DMS79 treated with DMSO at 0.1 percent for 48 hours (cell line): ENCODE measurements at regions not wholly inside any gene's neighbourhood (a gene's known extent, or its start where the extent isn't known, plus 50 kb on each side); places are given as distances from the start of the nearest gene placed in this dataset.

Experiments
- DNase-seq: peaks from one replicate; lab custom pipeline; 2025; lab: John Stamatoyannopoulos, UW

DNA sequence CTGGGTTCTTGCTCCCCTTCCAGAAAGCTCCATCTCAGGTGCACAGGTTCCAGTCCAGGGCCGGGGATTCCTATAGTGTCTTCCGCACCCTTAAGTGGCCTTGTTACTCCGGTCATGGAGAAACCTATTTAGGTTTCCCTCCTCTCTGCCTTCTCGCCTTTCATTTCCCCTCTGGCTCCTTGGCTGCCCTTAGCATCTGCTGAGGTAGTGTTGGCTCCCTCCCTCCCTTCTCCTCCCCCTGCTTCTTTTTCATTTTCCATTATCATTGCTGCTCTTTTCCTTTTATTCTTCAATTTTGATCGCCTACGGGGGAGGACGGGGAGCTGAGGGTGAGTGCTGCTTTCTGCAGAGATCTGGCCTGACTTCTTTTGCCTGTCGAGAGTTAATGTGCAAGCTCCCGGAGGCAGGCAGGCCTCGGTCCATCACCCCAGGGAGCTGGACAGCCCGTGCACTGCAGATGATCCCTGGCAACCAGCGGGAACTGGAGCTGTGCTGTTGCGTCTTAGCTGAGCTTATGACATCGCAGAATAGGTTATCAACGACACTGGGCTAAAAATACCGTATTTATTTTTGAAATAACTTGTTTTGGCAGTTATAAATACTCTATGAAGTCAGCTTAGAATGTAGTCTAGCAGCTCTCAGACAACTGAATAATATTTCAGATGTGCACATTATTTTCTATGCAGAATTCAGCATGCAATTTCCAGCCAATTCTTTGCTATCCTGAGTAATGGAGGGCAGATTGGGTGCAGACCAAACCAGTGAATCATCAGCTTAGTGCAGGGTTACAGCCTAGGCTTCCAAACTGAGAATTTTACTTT is 141.9 kb downstream of the SLC4A3 start:
- DNase-seq, result no peak

DNA sequence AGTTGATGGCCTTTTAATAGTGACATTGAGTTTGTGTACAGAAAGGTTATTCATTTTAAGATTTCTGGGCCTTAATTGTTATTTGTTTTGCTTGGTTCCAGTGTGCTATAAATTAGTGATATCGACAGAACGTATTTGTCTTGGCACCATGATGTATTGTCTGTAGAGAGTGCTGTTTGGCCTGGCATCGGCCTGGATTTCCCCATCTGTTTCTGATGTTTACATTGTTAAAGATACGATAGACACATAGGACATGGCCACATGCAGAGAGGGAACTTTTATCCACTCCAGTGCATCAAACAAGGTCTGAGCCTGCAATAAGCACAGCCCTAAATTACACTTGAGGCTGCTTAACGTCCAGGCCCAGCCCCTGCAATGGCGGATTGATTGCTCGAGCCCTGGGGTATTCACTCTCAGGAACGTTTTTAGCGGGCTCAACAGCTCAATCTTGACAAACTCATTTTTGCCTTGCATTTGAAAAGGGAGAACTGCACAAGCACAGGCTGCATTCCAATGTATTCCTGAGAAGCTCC is 144.7 kb downstream of the SLC4A3 start:
- DNase-seq, result no peak

DNA sequence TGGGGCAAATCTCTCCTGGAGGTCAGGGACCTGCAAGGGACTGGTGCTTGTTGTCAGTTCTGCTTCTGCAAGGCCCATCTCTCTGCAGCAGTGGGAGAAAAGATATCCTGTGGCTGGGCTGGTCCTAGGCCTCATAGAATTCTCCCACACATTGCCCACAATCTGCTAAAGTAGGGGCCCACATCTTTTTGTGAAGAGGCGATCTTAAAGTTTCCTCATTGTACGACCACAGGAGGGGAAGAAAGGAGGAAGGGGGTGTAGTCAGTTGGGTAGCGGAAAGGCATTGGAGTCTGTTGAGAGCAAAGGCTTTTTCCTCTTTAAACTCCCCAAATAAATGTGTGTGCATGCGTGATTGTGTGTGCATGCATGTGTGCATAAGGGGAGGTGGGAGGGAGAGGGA is 145.3 kb downstream of the SLC4A3 start:
- no peak for DNase-seq

DNA sequence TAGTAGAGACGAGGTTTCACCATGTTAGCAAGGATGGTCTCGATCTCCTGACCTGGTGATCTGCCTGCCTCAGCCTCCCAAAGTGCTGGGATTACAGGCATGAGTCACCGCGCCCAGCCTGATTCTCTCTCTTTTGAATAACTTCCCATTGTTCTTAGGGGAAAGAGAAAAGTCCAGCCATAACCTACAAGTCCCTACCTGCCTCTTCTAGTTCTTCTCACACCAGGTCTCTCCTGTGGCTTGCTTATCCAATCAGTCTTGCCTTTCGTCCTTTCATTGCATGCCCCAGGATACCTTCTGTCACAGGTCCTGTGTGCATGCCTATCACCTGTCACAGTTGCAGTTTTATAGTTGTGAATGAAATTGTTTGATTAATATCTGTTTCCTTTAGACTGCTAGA is 148.1 kb downstream of the SLC4A3 start:
- DNase-seq, result no peak

DNA sequence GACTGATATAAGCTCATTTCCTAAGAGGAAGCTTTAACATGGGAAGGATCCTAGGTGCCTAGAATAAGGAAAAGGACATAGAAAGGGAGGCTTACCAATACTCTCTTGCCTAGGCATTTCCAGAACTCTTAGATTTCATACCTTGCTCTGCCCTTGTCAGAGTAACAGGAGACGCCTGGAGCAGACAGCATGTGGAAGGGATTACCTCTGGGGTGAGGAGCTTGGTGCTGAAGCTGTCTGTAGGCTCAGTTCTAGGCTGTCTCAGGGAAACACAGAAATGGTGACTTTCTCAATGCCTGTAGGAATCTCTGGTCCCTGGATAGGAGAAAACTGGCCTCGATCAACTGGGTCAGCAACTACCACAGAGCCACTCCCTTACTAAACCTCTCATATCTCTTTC is 150.0 kb downstream of the SLC4A3 start:
- DNase-seq, result no peak

DNA sequence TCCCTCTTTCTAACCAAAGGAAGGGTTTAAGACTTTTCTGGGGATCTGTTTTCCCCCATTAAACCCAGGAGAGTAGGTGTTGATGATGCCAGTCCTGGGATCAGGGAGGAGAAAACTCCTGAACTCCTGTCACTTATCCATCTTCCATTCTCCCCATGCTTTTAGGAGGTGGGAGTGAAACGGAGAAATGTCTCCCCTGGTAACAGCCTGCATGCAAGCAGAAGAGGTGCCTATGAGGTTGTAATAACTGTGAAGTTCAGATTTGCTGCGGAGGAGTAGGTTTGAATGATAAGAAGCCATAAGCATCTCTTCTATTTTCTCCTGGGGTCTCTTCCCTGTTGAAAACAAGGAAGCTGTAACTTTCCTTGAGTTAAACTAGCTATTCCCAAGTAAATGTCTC is 150.8 kb downstream of the SLC4A3 start:
- DNase-seq, result no peak

DNA sequence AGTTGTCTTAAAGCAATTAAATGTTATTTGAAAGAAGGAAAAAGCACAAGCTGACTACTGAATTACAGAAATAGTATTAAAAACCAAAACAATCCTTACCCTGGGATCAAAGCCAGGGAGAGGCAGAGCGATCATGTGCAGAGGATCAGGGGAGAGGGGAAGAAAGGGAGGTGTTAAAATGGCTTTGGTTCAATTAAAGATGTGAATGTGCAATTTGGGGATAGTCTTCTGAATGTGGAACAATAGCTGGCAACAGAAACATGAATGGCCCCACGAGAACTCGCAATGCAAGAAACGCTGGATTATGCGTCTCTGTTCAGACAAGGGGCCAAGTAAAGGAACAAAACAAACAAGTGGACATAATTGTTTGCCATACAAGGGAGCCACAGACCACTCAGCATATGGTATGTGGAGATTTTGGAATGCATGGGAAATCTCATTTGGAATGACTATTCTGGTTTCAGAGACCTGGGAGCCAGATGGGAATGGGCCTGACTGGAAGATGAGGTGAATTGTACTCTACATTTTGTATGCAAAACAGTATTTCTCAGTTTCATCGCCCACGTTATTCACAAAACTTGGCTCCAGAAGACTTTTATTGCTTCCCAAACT is 155.4 kb downstream of the SLC4A3 start:
- DNase-seq, result no peak

DNA sequence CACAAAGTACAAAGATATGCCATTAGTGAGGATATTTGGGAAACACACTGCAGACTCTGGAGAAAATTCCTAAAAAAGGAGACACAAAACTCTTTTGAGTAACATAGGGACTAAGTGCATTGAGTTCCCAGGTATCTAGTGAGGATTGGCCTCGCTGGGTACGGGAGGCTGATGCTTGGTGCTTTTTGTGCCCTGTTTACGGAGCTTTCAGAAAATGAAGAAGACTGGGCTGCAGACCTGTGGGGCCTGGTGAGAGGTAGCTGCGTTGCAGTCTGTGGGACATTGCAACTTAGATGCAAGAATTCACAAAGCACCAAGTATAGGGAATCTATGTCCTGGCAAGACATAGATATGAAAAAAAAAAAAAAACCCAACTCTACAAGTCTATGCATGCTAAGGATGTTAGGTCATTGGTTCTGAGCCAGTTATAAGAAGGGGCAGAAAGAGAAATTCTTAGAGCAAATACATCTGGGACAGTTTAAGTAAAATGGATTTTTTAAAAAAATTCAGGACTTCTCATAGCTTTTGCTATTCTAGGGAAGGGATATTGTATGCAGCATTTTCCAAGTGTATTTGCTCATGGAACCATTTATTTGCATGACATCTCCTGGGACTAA is 156.0 kb downstream of the SLC4A3 start:
- no peak for DNase-seq

DNA sequence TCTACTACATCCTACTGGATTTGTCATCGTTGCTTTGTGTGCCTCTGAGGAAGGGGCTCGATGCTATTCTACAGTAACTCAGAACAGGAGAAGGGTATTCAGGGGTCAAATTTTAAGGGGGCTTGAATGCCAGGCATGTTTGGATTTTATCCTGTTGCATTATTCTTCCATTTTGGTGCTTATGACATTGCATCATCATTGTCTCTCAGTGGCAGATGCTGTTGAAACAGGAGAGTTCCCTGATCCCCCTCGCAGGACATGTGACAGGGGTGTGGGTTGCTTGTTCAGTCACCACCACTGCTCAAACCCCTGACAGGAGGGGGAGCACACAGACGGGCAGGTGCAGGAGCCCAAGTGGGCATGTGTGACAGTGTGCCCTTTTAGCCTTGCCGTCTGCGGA is 156.7 kb downstream of the SLC4A3 start:
- no peak for DNase-seq

DNA sequence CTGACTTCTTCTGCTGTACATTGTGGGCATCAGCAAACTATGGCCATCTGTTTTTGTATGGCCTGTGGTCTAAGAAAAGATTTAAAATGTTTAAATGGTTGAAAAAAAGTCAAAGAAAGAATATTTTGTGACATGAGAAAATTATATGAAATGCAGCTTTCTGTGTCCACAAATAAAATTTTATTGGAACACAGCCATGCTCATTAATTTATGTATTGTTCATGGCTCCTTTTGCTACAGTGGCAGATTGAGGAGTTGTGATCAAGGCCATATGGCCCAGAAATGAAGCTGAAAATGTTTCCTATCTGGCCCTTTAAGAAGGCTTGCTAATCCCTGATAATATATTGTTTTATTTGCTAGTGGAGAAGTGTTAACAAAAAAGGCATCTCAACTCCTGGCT is 162.0 kb downstream of the SLC4A3 start:
- DNase-seq, result no peak

DNA sequence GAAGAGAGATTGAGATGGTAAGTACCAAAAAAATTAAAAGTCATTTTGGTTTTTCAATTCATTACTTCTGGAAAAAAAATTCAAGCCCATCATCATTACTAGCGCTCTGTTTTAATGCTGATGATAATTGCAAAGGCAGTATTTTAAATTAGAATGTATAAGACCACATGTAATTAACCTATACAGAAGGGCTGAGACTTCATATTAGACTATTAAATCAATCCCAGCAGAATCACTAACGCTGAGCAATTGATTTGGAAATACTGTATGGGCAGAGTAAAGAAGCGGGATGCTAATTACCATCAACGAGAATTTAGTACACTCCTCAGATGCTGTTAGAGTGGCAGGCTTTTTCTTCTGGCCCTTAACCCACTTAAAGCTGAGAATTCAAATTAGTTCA is 165.0 kb downstream of the SLC4A3 start:
- DNase-seq, result no peak

DNA sequence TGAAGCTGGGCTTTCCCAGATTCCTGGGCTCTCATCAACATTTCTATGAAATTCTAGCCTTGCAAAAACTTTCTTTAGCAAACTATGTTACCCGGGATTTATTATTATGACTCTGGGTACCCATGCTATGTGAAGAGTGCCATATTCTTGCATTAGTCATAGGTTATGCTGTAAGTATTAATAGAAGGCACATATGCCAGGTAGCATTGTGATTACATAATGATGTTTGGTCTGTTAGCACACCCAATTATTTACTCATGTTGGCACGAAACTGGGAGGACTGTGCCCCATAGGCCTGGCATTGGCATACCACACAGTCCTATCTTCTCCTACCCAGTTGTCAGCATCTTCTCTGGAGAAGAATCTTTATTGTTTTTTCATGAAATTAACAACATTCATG is 171.0 kb downstream of the SLC4A3 start:
- DNase-seq, result no peak

DNA sequence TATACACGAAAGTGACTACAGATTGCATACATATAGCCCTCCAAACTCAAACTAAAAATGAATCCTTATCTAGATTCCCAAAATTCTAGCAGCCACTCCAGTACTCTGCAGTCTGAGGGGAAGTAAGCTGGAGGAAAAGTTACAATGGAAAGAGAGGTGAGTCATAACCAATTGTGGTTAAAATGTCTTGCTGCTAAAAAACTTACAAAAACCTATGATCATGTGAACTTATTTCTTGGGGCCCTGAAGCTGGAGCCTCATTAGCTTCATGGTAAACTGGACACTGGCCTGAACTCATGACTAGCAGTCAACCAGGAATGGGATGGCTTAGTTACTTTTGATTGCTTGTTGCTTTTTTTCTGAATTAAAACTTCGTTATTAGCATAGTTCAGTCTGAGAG is 175.9 kb downstream of the SLC4A3 start:
- DNase-seq, result no peak

DNA sequence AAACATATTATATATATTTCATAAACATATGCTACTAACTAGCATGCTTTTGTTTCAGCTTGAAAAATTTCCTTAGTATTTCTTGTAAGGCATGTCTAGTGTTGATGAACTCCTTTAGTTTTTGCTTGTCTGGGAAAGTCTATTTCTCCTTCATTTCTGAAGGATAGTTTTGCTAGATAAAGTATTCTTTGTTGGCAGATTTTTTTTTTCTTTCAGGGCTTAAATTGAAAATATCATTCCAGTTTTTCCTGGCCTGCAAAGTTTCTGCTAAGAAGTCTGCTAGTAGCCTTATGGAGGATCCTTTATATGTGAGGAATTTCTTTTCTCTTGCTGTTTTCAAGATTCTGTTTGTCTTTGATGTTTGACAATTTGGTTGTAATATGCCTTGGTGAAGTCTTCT is 183.5 kb downstream of the SLC4A3 start:
- no peak for DNase-seq

DNA sequence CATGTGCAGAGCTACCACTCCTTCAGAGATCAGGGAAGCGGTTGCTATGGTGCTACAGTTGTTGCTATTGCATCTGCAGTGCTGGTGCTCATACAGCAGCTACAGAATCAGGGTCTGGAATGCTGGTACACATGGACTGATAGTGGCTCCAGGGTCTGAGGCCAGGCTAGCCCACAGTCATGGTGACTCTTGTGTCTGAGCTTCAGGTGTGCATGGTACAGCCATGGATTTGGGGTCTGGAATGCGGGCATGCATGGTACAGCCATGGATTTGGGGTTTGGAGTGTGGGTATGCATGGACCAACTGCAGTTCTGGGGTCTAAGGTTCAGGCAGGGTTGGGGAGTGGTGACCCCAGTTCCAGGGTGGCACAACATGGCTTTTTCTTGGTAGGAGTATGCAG is 185.2 kb downstream of the SLC4A3 start:
- DNase-seq, result no peak

DNA sequence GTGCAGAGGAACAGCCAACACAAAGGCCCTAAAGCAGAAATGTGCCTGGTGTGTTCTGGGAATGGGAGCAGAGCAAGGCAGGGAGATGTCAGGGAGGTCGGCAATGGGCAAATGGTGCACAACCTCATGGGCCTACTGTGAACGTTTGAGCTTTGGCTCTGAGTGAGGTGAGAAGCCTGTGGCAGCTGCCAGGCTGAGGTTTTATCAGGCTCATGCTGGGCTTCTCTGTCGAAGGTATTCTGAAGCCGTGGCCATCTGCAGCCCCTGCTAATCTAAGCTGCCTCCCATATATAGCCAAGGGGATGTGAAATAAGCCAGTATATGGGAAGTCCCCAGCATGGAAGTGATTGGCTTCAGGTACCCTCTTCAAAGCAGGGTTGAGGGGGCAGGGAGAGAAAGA is 193.3 kb downstream of the SLC4A3 start:
- no peak for DNase-seq

DNA sequence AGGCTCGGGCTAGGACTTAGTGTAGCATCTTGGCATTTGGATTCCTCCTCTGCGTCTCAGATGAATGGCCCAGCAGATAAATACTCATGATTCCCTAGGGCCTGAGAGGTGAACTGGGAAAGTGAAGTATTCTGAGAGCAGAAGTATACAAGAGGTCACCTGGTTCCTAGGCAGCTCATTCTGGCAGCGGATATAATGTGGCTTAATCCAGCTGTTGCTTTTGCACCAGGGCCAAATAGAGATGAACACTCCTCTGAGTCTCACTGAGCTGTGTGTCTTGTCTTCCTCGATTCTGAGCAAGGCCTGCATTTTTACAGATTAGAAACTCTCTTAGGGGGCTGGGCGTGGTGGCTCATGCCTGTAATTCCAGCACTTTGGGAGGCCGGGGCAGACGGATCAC is 196.1 kb downstream of the SLC4A3 start:
- no peak for DNase-seq

DNA sequence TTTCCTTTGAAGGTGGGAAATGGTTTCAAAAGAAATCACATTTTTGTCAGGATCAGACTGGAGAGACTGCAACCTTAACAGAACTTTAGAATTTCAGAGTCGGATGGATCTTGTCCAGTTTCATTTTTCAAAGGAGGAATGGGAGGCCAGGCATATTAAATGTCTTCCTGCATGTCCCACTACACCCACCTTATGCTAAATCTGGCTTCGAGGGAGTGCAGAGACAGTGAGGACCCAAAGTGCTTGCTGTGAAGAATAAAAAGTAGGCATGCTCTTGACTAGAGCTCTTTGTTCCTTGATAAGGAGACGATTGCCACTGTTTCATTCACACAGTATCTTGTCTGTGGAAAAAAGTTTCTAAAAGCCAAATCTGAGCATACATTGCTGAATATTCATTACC is 197.6 kb downstream of the SLC4A3 start:
- DNase-seq, result no peak

DNA sequence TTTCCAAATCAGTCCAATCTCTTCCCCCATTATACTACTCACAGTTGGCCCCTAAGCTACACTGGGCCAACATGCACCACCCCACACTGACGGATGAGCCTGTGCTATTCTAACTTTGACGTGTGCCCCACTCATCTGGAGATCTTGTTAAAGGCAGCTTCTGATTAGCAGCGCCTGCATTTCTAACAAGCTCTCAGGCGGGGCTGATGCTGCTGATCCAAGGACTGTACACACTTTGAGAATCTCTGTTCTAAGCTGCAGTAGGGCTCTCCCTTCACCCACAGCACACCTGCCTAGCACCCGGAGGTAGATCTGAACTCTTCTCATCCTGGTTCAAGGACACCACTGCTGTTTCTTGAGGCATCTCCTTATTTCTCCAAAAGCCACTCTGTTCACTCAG is 200.7 kb downstream of the SLC4A3 start:
- DNase-seq, result no peak

DNA sequence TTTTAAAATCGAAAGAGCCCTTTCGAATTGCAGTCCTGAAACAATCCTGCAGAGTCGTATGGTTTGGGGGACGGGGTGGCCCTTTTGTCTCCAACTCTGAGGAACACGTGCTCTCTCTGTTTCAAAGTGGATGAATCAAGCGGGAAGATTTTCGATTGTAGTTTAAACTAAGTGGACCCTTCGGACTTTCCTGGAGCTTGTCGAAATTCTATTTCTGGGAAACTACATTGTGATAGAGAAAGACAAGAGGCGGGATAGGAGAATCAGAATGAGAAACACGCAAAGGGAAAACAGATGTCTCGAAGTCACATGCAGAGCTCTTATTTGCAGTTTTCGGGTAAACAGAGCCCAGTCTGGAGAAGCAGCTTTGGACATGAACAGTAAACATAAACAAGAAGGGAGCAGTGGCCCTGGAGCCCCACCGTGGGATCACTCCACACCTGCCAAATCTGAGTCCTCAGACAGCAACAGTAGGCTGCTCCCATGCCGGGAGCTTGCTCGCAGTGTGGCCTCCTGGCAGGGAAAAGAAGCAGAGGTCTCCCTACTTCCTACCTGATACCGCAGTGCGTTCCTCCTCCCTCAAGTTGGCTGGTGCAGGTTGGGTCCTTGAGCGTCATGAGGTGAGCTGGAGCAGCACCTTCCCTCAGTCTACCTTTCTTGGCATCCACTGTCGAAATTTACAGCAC is 202.4 kb downstream of the SLC4A3 start:
- no peak for DNase-seq

DNA sequence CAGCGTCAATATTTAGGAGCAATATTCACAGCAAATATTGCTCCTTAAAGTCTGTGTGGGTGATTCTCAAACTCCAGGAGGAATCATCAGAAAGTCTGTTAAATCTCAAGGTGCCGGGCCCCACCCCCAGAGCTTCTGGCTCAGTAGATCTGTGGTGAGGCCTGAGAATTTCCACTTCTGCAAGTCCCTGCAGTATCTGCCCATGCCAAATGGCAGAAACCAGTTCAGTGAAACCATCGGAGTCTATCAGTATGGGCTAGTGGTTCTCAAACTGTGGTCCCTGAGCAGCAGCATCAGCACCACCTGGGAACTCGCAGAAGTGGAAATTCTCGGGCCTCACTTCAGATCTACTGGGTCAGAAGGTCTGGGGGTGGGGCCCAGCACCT is 202.9 kb downstream of the SLC4A3 start:
- DNase-seq, result no peak

DNA sequence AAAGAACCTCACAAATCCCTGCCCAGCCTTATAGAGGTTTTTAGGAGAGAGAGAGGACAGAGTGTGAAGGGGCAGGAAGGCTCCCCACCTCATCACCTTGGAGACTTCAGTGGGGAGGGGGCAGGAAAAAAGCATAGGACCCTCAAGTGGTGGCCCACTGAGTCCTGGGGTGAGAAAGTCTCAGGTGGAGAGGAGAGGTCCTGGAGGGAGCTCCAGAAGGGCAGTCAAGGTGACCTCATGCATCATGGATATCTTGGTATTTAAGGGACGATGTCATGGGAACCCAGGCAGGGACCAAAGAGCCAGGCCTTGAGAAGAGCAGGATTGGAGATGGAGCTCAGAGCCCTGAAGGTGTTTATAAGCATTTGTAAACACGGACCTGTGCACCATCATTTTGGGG is 204.5 kb downstream of the SLC4A3 start:
- DNase-seq, result no peak

DNA sequence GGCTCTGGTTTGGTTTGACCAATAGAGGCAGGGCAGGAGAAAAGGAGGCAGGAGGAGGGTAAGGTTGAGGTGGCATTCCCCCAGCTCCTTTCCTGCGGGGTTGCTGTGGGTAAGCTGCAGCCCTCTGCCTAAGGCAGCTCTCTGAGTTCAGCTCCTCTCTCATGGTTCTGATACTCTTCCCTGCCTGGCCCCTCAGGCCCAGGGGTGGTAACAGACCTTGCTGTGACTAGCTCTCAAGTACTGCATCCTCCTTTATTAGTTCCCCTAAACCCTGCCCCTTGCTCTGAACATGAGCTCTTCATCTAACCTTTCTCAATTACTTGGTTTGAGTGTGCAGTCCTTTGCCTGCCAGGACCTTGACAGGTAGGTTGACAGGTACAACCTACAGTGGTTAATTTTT is 205.5 kb downstream of the SLC4A3 start:
- no peak for DNase-seq
